Upper lobe of right lung (tissue), 1 donor: ENCODE measurements at regions not wholly inside any gene's neighbourhood (a gene's known extent, or its start where the extent isn't known, plus 50 kb on each side); places are given as distances from the start of the nearest gene placed in this dataset.

Experiments used
- ATAC-seq: fragments of 200-7000 bp; cut with Tn5 transposase; one replicate; pipeline ENCODE4 v1.9.1; 2020; ENCODE audit warnings: mild to moderate bottlenecking, moderate library complexity
- DNase-seq: peaks from one replicate; pipeline ENCODE4 v3.0.0-alpha.2; 2020
- H3K27ac ChIP-seq: fragments of 200-600 bp; one replicate; pipeline ENCODE4 v1.8.0; 2022
- H3K27me3 ChIP-seq: fragments of 200-600 bp; one replicate; pipeline ENCODE4 v1.8.0; 2022; ENCODE audit warnings: mild to moderate bottlenecking
- H3K36me3 ChIP-seq: fragments of 200-600 bp; one replicate; pipeline ENCODE4 v1.8.0; 2022
- H3K4me1 ChIP-seq: fragments of 200-600 bp; one replicate; pipeline ENCODE4 v1.8.0; 2022
- H3K4me3 ChIP-seq: fragments of 200-600 bp; one replicate; pipeline ENCODE4 v1.8.0; 2022; ENCODE audit warnings: mild to moderate bottlenecking
- H3K9me3 ChIP-seq: fragments of 200-600 bp; one replicate; pipeline ENCODE4 v1.8.0; 2022
- CTCF ChIP-seq: fragments of 200-600 bp; IDR thresholded peaks from one replicate; pipeline ENCODE4 v1.8.0; 2022; ENCODE audit warnings: antibody characterized with exemption
- intact Hi-C: fragments of 100-400 bp; cut with DNase I; formaldehyde crosslinking; loops from one replicate; pipeline ENCODE4 v1.11.0; 2022
- donor health status: DM: no; HTN: yes; CAD: no; lungs with severe emphysema.

DNA sequence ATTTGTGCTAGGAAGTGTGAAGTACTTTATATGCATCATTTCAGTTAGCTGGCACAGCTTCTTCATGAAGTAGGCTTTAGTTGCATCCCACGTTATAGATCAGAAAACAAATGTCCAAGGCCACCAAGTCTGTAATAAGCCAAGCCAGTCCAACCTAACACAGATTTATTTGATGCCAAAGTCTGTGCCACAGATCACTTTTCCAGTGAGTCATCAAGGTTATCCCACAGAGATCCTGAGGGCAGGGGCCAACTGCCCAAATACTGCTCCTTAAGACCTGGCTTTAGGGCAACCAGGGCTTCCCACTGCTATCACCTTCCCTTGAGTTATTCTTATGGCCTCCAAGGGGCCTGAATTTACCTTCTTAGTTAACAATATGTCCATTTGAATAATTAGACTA lies 1340.4 kb downstream of the XPNPEP1 start:
- no peak for TF ChIP-seq CTCF
- intact Hi-C loops, result no loop called here

DNA sequence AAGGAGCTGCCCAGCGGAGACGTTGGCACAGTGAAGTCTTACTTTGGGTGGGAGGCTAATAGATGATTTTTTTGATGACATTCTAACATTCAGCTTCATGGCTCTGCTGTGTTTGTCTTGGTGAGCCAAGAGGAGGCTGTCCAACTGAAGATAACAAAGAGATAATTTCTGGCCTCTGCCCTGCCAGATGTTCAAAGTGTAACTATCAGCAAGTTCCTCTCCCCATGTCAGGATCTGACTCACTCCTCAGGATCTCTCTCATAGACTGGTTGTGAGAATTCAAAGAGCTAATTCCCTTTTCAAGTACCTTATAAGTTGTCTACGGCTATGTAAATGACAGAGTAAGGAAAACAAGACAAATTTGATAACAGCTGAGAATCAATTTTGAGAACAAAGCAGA lies 1340.9 kb downstream of the XPNPEP1 start:
- no peak for TF ChIP-seq CTCF
- intact Hi-C loops, result no loop called here
- Histone ChIP-seq H3K4me1 (no peaks in the 10 kb centered on the region), H3K36me3 (no peaks in the 10 kb centered on the region), H3K27me3 (no peaks in the 10 kb centered on the region), H3K9me3 (no peaks in the 10 kb centered on the region), H3K4me3 (no peak overlapping the region), H3K27ac (no peak overlapping the region)
- ATAC-seq, result no peak
- no peak for DNase-seq

More for the DNA sequence above, 1340.4 kb downstream of the XPNPEP1 start:
- DNase-seq (no peak), ATAC-seq (no peak)
- H3K27ac ChIP-seq, result no peak overlapping the region
- no peaks in the 10 kb centered on the region for H3K4me1 ChIP-seq
- H3K36me3 ChIP-seq, result no peaks in the 10 kb centered on the region
- H3K27me3 ChIP-seq, result no peaks in the 10 kb centered on the region
- H3K4me3 ChIP-seq, result no peak overlapping the region
- H3K9me3 ChIP-seq, result no peaks in the 10 kb centered on the region

GRCh38 chr10:108578258-108578657 lies 1345.1 kb downstream of the XPNPEP1 start:
- intact Hi-C loops, result no loop called here
- ATAC-seq (no peak), DNase-seq (no peak)
- no peak overlapping the region for H3K27ac ChIP-seq
- H3K27me3 ChIP-seq, result no peaks in the 10 kb centered on the region
- no peaks in the 10 kb centered on the region for H3K36me3 ChIP-seq
- H3K4me1 ChIP-seq, result no peaks in the 10 kb centered on the region
- H3K9me3 ChIP-seq, result no peaks in the 10 kb centered on the region
- no peak overlapping the region for H3K4me3 ChIP-seq
- TF ChIP-seq CTCF, result no peak

DNA sequence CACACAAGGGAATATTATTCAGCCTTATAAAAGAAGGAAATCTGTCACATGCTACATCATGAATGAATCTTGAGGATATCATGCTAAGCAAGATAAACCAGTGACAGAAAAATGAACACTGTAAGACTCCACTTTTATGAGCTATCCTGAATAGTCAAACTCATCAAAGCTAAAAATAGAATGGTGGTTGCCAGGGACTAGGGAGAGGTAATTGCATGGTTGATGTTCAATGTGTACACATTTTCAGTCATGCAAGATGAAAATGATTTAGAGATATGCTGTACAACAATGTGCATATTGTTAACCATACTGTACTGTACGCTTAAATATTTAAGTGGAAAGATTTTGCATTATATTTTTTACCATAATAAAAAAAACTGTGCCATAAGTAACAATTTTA lies 1349.1 kb downstream of the XPNPEP1 start:
- Histone ChIP-seq H3K9me3 (no peaks in the 10 kb centered on the region), H3K36me3 (no peaks in the 10 kb centered on the region), H3K27ac (no peak overlapping the region), H3K4me3 (no peak overlapping the region), H3K4me1 (no peaks in the 10 kb centered on the region), H3K27me3 (no peaks in the 10 kb centered on the region)
- ATAC-seq (no peak), DNase-seq (no peak)
- TF ChIP-seq CTCF, result no peak
- intact Hi-C loops, result no loop called here

DNA sequence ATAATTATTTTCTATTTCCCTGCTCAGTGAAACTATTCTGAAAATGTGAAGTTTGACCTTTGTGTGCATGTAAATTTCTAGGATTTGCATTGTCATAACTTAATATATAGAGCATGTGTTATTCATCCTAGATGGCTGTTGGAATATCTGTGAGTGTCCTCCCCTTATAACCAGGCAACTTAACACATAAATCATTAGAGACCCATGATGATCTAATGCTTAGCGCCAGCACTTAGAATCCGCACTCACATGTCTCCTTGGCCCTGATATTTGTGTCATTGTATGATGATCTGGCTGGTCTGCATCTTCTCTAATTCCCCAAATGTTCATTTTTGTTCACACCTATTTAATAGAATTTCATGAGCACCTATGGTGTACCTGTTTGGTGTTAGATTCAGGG lies 1354.5 kb downstream of the XPNPEP1 start:
- Histone ChIP-seq H3K4me3 (no peak overlapping the region), H3K27me3 (no peaks in the 10 kb centered on the region), H3K4me1 (no peaks in the 10 kb centered on the region), H3K9me3 (no peaks in the 10 kb centered on the region), H3K27ac (no peak overlapping the region), H3K36me3 (no peaks in the 10 kb centered on the region)
- DNase-seq (no peak), ATAC-seq (no peak)
- no peak for TF ChIP-seq CTCF
- intact Hi-C loops, result no loop called here

GRCh38 chr10:108567899-108568752 lies 1355.2 kb downstream of the XPNPEP1 start:
- H3K9me3 ChIP-seq, result no peaks in the 10 kb centered on the region
- no peak for TF ChIP-seq CTCF
- H3K27me3 ChIP-seq, result no peaks in the 10 kb centered on the region
- intact Hi-C loops, result no loop called here
- H3K4me3 ChIP-seq, result no peak overlapping the region
- H3K36me3 ChIP-seq, result no peaks in the 10 kb centered on the region
- DNase-seq (no peak), ATAC-seq (no peak)
- H3K27ac ChIP-seq, result no peak overlapping the region
- no peaks in the 10 kb centered on the region for H3K4me1 ChIP-seq
